CD14-positive monocyte (primary cell): ENCODE measurements at regions not wholly inside any gene's neighbourhood (a gene's known extent, or its start where the extent isn't known, plus 50 kb on each side); places are given as distances from the start of the nearest gene placed in this dataset.

Experiments used
- DNase-seq, 3 donors: peaks; one replicate each; pipeline ENCODE4 v3.0.0-alpha.2; 2011 to 2022
- H2AFZ ChIP-seq: 2 replicates; pipeline ENCODE4 v1.6.0; 2012; ENCODE audit warnings: mild to moderate bottlenecking, low read depth, low read length, inconsistent platforms; ENCODE audit not compliant: insufficient read depth, poor library complexity, severe bottlenecking
- H3K27ac ChIP-seq, 2 donors: 1 replicate in 1 of 2; 2 replicates in 1 of 2; pipeline ENCODE4 v1.5.1; 2012 to 2013; ENCODE audit warnings: low read length in 2 of 2, control low read depth in 1 of 2, inconsistent platforms in 1 of 2, low read depth in 1 of 2, mild to moderate bottlenecking in 1 of 2
- H3K27me3 ChIP-seq, 2 donors: one replicate each; pipeline versions ENCODE4 v1.6.0 to v1.6.1; 2011 to 2013; ENCODE audit warnings: low read length in 2 of 2; ENCODE audit not compliant: control insufficient read depth in 2 of 2, insufficient read depth in 2 of 2
- H3K36me3 ChIP-seq, 2 donors: replicated peaks in 1 of 2; 1 replicate in 1 of 2; 2 replicates in 1 of 2; pipeline versions ENCODE4 v1.5.1 to v1.6.1; 2012 to 2013; ENCODE audit warnings: low read length in 2 of 2, control low read depth in 1 of 2, inconsistent platforms in 1 of 2, mild to moderate bottlenecking in 1 of 2; ENCODE audit not compliant: insufficient read depth in 2 of 2, control insufficient read depth in 1 of 2
- H3K4me1 ChIP-seq, 2 donors: 1 replicate in 1 of 2; 2 replicates in 1 of 2; pipeline versions ENCODE4 v1.5.1 to v1.6.1; 2012 to 2013; ENCODE audit warnings: low read length in 2 of 2, control low read depth in 1 of 2, inconsistent platforms in 1 of 2, mild to moderate bottlenecking in 1 of 2, moderate library complexity in 1 of 2; ENCODE audit not compliant: insufficient read depth in 2 of 2, control insufficient read depth in 1 of 2
- H3K4me2 ChIP-seq: replicated peaks from 2 replicates; pipeline ENCODE3; 2012; ENCODE audit warnings: low read length, moderate library complexity, mild to moderate bottlenecking; ENCODE audit not compliant: poor library complexity, severe bottlenecking; ENCODE audit errors: extremely low read depth
- H3K4me3 ChIP-seq, 3 experiments: fragments of 200-600 bp in 1 of 3; sonication (generic) in 1 of 3; replicated peaks in 1 of 3; 1 replicate in 2 of 3; 2 replicates in 1 of 3; pipeline ENCODE4 v1.5.1; 2011 to 2013; ENCODE audit warnings: low read length in 3 of 3, mild to moderate bottlenecking in 3 of 3, control low read depth in 2 of 3, low read depth in 2 of 3, inconsistent platforms in 1 of 3, moderate library complexity in 1 of 3
- H3K79me2 ChIP-seq: 2 replicates; pipeline ENCODE4 v1.6.0; 2012; ENCODE audit warnings: mild to moderate bottlenecking, control low read depth, inconsistent platforms, low read length, moderate library complexity; ENCODE audit not compliant: insufficient read depth
- H3K9ac ChIP-seq: 2 replicates; pipeline ENCODE4 v1.6.0; 2017; ENCODE audit warnings: low read length, mild to moderate bottlenecking; ENCODE audit not compliant: insufficient read depth, poor library complexity, severe bottlenecking
- H3K9me3 ChIP-seq, 2 donors: replicated peaks in 1 of 2; 1 replicate in 1 of 2; 2 replicates in 1 of 2; pipeline versions ENCODE4 v1.5.1 to v1.6.1; 2012 to 2013; ENCODE audit warnings: low read length in 2 of 2, control low read depth in 1 of 2; ENCODE audit not compliant: control insufficient read depth in 1 of 2, insufficient read depth in 1 of 2
- H4K20me1 ChIP-seq: 2 replicates; pipeline ENCODE4 v1.6.0; 2012; ENCODE audit warnings: mild to moderate bottlenecking, low read length, control low read depth, moderate library complexity; ENCODE audit not compliant: insufficient read depth
- H3K27ac Mint-ChIP-seq, 7 donors: one replicate each; pipeline ENCODE4 v1.8.0; 2020; ENCODE audit warnings: mild to moderate bottlenecking in 7 of 7, mixed read lengths in 7 of 7, moderate library complexity in 6 of 7, inconsistent platforms in 2 of 7
- H3K27me3 Mint-ChIP-seq, 3 donors: one replicate each; pipeline ENCODE4 v1.8.0; 2021 to 2022; ENCODE audit warnings: low read depth in 3 of 3, mild to moderate bottlenecking in 3 of 3, mixed read lengths in 3 of 3, moderate library complexity in 3 of 3, inconsistent platforms in 1 of 3
- H3K36me3 Mint-ChIP-seq, 2 donors: one replicate each; pipeline ENCODE4 v1.8.0; 2020; ENCODE audit warnings: mixed read lengths in 2 of 2, inconsistent platforms in 1 of 2, mild to moderate bottlenecking in 1 of 2
- H3K4me1 Mint-ChIP-seq: one replicate; pipeline ENCODE4 v1.8.0; 2020; ENCODE audit warnings: mild to moderate bottlenecking, mixed read lengths
- H3K4me3 Mint-ChIP-seq, 2 donors: one replicate each; pipeline ENCODE4 v1.8.0; 2020; ENCODE audit warnings: mild to moderate bottlenecking in 2 of 2, mixed read lengths in 2 of 2, moderate library complexity in 1 of 2
- H3K9me3 Mint-ChIP-seq, 7 donors: one replicate each; pipeline ENCODE4 v1.8.0; 2020 to 2022; ENCODE audit warnings: mixed read lengths in 7 of 7, mild to moderate bottlenecking in 6 of 7, moderate library complexity in 6 of 7, inconsistent platforms in 2 of 7
- WGBS: methylation state at CpG from one replicate; pipeline ENCODE4 v1.1.5; 2013; ENCODE audit warnings: missing lambda C conversion rate; ENCODE audit not compliant: insufficient coverage; 5-methylcytosine and 5-hydroxymethylcytosine counted together
- intact Hi-C, 2 donors: fragments of 100-400 bp; cut with micrococcal nuclease; formaldehyde crosslinking; loops; one replicate each; pipeline versions ENCODE4 v1.15.0 to v1.15.1; 2023
- TF ChIP-seq, protein P1 (sequence below): fragments of 200-600 bp; IDR thresholded peaks from one replicate; pipeline ENCODE4 v1.8.0; 2022; ENCODE audit warnings: antibody characterized with exemption, mild to moderate bottlenecking

DNA sequence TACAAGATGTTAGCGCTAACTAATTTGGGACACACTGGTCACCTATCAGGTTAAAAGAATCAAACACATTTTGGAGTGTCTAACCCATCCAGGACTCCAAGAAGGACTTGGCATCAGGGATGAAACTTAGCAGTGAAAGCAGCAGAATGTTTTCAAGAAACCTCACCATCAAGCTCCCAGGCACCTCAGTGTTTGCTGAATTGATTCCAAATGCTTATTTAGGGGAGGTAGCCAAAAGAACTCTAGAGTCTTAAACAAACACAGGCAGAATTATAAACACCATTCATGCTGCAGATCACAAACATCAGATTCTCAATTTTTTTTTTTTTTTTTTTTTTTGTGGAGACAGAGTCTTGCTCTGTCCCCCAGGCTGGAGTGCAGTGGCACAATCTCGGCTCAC, 122.8 kb upstream of the UXS1 start:
- no peak overlapping the region for H3K4me3 ChIP-seq
- H3K36me3 Mint-ChIP-seq, result no peaks in the 10 kb centered on the region

DNA sequence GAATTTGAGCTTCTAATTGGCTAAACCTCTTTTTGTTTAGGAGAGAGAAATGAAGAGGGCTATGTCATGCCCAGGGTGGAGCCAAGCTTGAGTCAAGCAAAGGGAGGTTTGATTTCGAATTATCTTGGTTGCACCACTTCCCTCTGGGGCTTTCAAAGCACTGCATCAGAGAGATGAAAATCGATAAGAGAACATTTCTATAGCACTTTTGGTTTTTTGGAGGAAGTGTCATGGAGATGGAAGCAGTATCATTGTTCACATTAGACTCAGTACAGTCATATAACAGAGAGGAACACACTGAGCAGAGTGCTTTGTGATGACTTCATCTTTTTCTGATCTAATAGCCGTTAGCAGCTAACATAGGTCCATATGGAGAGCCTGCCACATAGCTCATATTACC, 120.3 kb upstream of the UXS1 start:
- H3K4me1 ChIP-seq, result no peaks in the 10 kb centered on the region
- no peak overlapping the region for H3K27ac ChIP-seq
- Mint-ChIP-seq H3K36me3 (no peaks in the 10 kb centered on the region), H3K4me3 (no peak overlapping the region), H3K27ac (no peak overlapping the region), H3K27me3 (peaks cover 0 to 2% (median 0%) of the 10 kb centered on the region in 3 donors), H3K4me1 (peaks cover 6% of the 10 kb centered on the region), H3K9me3 (peaks cover 6 to 21% (median 15%) of the 10 kb centered on the region in 7 donors)
- DNase-seq, result no peak
- no peak overlapping the region for H2AFZ ChIP-seq
- H3K36me3 ChIP-seq, result no peaks in the 10 kb centered on the region
- intact Hi-C loops, result no loop called here
- no peaks in the 10 kb centered on the region for H3K27me3 ChIP-seq
- H3K4me3 ChIP-seq, result no peak overlapping the region
- 20% methylated on average over 1 of the region's 3 CpGs for WGBS
- TF ChIP-seq, protein P1, sequence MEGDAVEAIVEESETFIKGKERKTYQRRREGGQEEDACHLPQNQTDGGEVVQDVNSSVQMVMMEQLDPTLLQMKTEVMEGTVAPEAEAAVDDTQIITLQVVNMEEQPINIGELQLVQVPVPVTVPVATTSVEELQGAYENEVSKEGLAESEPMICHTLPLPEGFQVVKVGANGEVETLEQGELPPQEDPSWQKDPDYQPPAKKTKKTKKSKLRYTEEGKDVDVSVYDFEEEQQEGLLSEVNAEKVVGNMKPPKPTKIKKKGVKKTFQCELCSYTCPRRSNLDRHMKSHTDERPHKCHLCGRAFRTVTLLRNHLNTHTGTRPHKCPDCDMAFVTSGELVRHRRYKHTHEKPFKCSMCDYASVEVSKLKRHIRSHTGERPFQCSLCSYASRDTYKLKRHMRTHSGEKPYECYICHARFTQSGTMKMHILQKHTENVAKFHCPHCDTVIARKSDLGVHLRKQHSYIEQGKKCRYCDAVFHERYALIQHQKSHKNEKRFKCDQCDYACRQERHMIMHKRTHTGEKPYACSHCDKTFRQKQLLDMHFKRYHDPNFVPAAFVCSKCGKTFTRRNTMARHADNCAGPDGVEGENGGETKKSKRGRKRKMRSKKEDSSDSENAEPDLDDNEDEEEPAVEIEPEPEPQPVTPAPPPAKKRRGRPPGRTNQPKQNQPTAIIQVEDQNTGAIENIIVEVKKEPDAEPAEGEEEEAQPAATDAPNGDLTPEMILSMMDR, result no peak
- H3K9ac ChIP-seq, result no peak overlapping the region
- no peaks in the 10 kb centered on the region for H3K79me2 ChIP-seq
- no peaks in the 10 kb centered on the region for H4K20me1 ChIP-seq
- H3K9me3 ChIP-seq, result peaks cover 0 to 14% of the 10 kb centered on the region in 2 donors
- H3K4me2 ChIP-seq, result no peak overlapping the region

More for the DNA sequence above, 122.8 kb upstream of the UXS1 start:
- no peaks in the 10 kb centered on the region for H3K79me2 ChIP-seq
- H2AFZ ChIP-seq, result no peak overlapping the region
- no peaks in the 10 kb centered on the region for H3K4me1 ChIP-seq
- H3K27me3 ChIP-seq, result no peaks in the 10 kb centered on the region
- no peak overlapping the region for H3K27ac Mint-ChIP-seq
- H3K9me3 ChIP-seq, result peaks cover 5 to 7% of the 10 kb centered on the region in 2 donors
- peaks cover 6 to 23% (median 11%) of the 10 kb centered on the region in 7 donors for H3K9me3 Mint-ChIP-seq
- no peak overlapping the region for H3K9ac ChIP-seq
- no peaks in the 10 kb centered on the region for H3K36me3 ChIP-seq
- TF ChIP-seq, protein P1, result no peak
- no peak overlapping the region for H3K27ac ChIP-seq
- no peak for DNase-seq
- peaks cover 6% of the 10 kb centered on the region for H3K4me1 Mint-ChIP-seq
- no peaks in the 10 kb centered on the region for H4K20me1 ChIP-seq
- WGBS, result no CpG with 5 or more reads among the region's 2 CpGs
- H3K27me3 Mint-ChIP-seq, result no peaks in the 10 kb centered on the region
- intact Hi-C loops, result no loop called here
- no peak overlapping the region for H3K4me3 Mint-ChIP-seq
- no peak overlapping the region for H3K4me2 ChIP-seq
